Urothelium cell line (cell line): ENCODE measurements at regions not wholly inside any gene's neighbourhood (a gene's known extent, or its start where the extent isn't known, plus 50 kb on each side); places are given as distances from the start of the nearest gene placed in this dataset.

Experiments
- DNase-seq: peaks from one replicate; pipeline ENCODE4 v3.0.0; 2011; ENCODE audit warnings: low spot score, mixed read lengths
- FAIRE-seq: peaks from 2 replicates; lab custom pipeline; 2011; peaks lifted over from hg19 to GRCh38; lab: Jason Lieb, UNC

- no peak for DNase-seq
- FAIRE-seq, result no peak
These were observed 131.0 kb downstream of the PDGFRA start for GRCh38 chr4:54359919-54360650.

DNA sequence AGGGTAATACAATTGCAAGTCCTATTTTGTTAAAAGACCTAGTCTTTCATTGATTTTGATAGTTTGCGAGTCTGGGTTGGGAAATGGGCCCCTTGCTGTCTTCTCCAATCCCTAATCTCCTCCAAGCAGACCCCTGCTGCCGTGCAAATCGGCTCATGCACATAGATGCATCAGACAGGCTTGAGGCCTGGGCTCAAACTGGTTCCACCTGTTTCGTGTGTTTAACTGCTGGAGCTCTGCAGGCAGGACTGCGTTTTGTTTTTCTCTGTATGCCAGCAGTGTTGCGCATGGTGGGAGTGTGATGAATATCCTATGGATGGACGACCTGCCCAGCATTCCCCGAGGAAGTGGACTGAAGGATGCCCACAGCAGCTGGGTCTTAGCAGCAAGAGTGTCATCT, 133.9 kb downstream of the PDGFRA start:
- DNase-seq (no peak), FAIRE-seq (no peak)

DNA sequence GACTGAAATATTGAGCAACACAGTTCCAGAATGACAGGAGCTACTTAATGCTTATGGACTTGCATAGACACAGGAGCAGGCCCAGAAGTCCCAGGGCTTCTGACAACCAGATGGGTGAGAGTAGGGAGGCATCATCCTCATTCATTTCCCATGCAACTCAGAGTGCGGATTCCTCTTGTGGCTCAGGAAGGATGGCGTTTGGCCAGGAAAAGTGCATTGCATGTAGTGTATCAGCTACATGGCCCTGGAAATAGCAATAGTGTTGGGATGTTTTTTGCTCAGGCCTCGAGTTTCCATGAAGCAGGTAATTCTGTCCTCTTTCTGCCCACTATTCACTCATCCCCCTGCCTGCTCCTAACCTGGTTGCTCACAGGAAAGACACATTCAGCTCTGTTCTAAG, 136.6 kb downstream of the PDGFRA start:
- DNase-seq (no peak), FAIRE-seq (no peak)

GRCh38 chr4:54367059-54367458, 138.0 kb downstream of the PDGFRA start:
- DNase-seq (no peak), FAIRE-seq (no peak)

- no peak for FAIRE-seq
- no peak for DNase-seq
These were observed 139.5 kb downstream of the PDGFRA start for GRCh38 chr4:54368281-54369265.

DNA sequence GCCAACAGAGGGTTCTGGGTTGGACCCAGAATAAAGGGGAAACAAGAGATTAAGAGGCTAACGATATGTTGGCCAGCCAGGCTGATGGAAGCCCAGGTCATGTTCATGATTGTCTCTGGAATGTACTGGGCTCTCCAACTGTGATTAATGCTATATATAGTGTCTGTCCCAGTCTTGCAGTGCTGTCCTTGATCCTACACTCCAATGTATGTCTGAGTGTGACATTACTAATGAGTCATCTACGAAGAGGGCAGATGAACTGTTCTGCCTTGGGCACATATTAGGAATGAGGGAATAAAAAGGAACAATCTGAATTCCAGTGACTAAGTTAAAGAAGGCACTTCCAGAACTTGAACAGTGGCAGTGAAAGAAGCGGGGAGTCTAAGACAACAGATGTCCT, 142.1 kb downstream of the PDGFRA start:
- DNase-seq, result no peak
- no peak for FAIRE-seq

- no peak for FAIRE-seq
These were observed 143.9 kb downstream of the PDGFRA start for GRCh38 chr4:54372951-54373350.

DNA sequence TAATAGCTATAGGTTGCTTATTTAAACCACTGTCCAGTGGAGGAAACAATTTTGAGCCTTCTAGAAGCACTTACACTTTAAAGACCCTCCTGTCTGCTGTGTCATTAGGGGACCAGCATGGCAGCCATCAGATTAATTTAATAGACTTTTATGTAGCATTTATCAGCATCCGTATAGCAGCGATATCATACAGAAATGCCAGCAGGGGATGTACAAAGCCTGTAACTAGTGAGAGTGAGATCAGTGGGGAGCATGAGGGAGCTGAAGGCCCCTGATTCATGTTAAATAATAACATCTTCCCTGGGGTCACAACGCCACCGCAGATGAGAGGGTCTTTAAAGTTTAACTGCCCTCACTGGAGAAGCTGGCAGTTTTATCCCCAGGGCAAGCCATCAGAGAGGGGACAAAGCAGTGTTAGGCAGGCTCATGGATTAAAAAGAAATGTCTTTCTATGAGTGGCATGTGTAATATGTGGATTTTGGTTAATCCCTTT, 144.7 kb downstream of the PDGFRA start:
- no peak for DNase-seq
- FAIRE-seq, result no peak

More at GRCh38 chr4:54372951-54373350, 143.9 kb downstream of the PDGFRA start:
- no peak for DNase-seq

DNA sequence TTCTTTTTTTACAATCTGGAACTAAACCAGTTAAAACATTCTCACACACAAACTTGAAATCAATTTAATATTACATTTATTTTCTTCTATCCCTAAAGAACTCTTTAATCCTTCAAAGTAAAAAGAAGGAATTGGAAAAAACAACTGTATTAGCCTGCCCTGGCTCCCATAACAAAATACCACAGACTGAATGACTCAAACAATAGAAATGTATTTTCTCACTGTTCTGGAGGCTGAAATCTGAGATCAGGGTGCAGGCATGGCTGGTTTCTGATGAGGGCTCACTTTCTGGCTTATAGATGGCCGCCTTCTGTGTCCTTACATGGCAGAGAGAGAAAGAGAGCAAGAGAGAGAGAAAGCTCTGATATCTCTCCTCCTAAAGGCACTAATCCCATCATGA, 149.4 kb downstream of the PDGFRA start:
- FAIRE-seq (no peak), DNase-seq (no peak)

DNA sequence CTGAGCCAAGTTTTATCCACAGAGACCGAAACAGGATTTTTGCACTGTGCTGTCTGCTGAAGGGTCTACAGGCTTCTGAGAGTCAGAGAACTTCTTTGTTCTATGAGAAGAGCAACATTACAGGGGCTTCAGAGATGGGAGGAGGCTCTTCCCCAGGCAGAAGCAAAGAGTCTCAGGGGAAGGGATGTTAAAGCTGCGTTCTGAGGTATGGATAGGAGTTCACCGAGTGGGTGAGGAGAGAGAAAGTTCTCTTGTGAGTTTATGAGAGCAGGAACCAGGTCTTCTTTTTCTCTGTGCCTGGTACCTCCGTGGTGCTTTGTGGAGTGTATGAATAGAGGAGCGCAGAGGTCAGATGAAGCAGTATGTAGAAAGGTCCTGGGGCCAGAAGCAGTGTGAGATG, 155.1 kb downstream of the PDGFRA start:
- DNase-seq (no peak), FAIRE-seq (no peak)

GRCh38 chr4:54384563-54384962, 155.5 kb downstream of the PDGFRA start:
- FAIRE-seq (no peak), DNase-seq (peak; percentile 31)

DNA sequence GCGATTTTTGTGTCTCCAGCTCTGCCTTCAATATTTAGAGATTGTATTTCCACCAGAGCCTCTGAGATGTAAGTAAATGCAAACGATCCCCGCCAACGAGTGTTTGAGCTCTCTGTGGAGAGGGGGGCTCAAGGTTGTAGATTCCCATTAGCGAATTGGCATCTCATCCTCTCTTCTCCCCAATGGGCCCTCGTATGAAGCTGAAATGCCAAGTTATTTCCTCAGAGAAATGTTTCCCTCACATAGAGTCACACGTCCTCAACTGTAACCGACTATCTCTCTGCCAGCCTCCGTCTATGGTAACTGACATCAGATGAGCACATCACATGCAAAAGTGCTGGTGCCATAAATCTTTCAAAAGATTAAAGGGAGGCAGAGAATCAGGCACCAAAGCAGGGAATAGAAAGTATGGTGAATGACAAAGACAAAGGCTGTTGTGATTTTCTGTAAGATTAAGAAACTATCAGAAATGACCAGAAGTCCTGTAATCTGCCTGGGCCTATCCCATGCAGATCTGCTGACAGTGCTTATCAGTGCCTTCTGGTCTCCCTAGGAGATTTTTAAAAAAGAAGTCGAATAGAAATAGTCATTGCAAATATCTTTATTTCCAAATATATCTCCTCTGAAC, 157.1 kb downstream of the PDGFRA start:
- DNase-seq (no peak), FAIRE-seq (no peak)

- DNase-seq, result no peak
- FAIRE-seq, result no peak
These were observed 157.6 kb downstream of the PDGFRA start for GRCh38 chr4:54386693-54387092.

DNA sequence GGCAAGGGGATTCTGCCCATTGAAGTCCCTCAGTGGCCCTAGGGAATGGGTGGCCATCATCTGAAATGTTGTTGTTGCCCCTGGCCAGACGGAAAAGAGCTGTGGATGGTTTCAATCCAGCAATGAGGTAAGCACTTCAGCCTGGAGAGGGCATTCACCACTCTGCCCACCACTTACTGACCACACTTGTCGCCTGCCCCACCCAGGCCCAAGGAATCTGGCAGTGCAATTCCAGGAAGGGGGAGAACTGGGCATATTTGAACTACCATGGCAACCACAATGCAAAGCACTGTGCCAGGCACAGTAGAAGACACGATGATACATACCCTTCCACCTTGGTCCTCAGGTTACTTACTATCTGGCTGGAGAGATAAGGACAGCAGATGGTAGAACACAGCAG, 161.6 kb downstream of the PDGFRA start:
- DNase-seq (no peak), FAIRE-seq (no peak)

- FAIRE-seq (no peak), DNase-seq (no peak)
These were observed 162.0 kb downstream of the PDGFRA start for GRCh38 chr4:54391104-54391503.

GRCh38 chr4:54392479-54392878, 163.4 kb downstream of the PDGFRA start:
- FAIRE-seq (no peak), DNase-seq (no peak)

DNA sequence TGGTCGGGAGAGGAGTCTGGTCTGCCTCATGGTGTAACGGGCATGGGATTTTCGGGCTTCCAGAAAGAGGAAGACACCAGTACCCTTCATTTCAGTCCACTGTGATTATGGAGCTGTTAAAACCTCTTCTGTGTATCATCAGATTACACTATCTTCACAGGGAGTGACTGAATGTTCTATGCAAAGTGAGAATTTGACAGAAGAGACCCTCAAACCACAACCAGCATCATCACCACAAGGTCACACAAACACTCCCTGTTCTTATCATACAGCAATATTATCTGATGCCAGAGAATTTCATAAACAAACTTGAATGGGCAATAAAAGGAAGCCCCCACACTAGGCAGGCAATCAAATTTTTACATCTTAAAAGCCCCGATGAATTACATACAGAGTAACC, 164.2 kb downstream of the PDGFRA start:
- FAIRE-seq, result no peak
- no peak for DNase-seq

DNA sequence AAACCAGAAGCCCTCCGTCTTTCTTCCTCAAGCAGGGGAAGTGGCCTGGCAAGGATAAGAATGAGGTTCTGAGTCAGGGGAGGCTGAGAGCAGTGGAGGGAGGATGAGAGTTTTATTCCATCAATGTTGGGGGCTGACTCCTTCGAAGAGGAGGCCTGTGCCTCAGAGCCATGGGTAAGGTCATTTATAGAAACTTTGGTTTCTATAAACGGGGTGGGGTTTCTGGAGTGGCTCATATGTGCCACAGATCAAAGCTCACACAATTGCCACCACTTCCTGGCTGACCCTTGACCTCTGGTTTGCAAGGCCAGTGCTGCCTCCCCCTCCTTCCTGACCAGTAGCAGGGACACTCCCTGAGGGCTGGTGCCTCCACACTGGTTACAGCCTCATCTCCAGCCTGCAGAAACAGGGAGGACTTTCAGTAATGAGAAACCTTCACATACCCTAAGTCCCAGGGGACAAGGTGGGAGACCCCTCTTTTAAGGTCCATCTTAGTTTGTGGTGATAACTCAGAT, 166.0 kb downstream of the PDGFRA start:
- DNase-seq (no peak), FAIRE-seq (no peak)

DNA sequence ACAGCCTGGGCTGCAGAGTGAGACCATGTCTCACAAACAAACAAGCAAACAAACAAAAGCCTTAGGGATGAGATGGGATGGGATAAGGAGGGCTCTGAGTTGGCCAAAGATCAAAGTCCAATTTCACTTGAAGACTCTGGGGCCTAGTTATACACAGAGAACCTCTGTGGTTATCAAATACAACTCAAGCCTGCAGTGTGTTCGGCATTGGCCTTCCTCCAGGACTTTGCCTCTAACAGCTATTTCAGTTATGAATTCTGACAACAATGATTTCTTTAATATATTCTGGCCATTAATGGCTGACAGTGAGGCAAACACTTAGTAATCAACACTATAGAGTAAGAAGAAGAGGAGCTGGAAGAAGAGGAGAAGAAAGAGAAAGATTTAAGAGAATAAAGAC, 171.1 kb downstream of the PDGFRA start:
- FAIRE-seq (no peak), DNase-seq (no peak)

DNA sequence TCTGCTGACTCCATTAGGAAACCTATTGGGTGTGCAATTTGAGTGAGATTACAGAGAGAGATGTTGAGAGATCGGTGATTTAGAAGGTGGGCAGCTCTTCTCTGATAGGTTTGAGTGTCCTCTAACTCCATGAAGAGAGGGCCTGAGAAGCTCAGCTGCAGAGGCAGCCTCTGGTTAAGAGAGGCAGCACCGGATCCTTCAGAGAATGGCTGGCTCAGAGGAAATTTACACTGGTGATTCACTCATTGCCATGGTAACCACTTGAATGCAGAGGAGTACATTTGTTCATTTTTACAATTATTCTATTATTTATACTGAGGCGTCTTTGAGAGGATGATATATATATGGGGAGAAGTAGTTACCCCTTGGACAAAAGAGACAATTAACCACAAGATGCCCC, 171.7 kb downstream of the PDGFRA start:
- FAIRE-seq (no peak), DNase-seq (peak; percentile 80)

- no peak for FAIRE-seq
These were observed 173.9 kb downstream of the PDGFRA start for GRCh38 chr4:54402880-54403480.

More at GRCh38 chr4:54402880-54403480, 173.9 kb downstream of the PDGFRA start:
- DNase-seq, result no peak
